ENCODE measurements at regions not wholly inside any gene's neighbourhood (a gene's known extent, or its start where the extent isn't known, plus 50 kb on each side); places are given as distances from the start of the nearest gene placed in this dataset.

DNA sequence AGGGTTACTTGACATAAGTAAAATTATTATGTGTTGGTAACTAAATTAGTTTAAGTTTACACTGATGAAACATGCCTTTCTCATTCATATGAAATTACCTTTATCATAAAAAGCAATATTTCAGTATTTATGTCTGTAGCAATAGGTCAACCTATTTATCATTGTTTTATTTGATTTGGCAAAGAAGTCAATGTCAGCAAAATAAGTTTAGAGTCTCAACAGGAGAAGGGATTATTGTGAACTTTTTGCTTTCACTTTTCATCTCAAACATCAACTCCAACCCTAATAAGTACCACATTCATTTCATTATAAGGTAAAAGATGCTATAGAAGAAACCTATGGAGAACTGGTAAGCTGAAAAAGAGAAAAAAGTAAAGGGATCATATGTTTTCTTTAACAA, 1015.4 kb upstream of the ADGRL4 start:
- FAIRE-seq (no peak), DNase-seq (ENCODE audit: low read depth in 1 of 2, low spot score in 2 of 2) (no peak)
- H3K79me1 ChIP-seq (ENCODE audit: low read depth, low read length), result no peaks in the 10 kb centered on the region
- H3K4me3 ChIP-seq (ENCODE audit: extremely low read depth in 1 of 4, insufficient read depth in 2 of 4, low read depth in 3 of 4, low read length in 4 of 4), result no peak overlapping the region
- H2BK5ac ChIP-seq (ENCODE audit: low read depth, low read length), result no peak overlapping the region
- no peak overlapping the region for H3K27ac ChIP-seq (ENCODE audit: low read depth, low read length)
- H3K9me3 ChIP-seq (ENCODE audit: insufficient read depth in 2 of 2, low read depth in 1 of 2, low read length in 1 of 2), result no peaks in the 10 kb centered on the region
- H4K91ac ChIP-seq (replicated peaks; ENCODE audit: insufficient read length, low read length), result no peak overlapping the region
- TF ChIP-seq GABPA (IDR thresholded peaks at IDR 0.05; ENCODE audit: borderline replicate concordance, insufficient read depth, low read length) (no peak), SP1 (IDR thresholded peaks at IDR 0.05; ENCODE audit: low read depth, low read length) (no peak), NANOG (IDR thresholded peaks at IDR 0.05; ENCODE audit: insufficient read depth, low read depth, low read length, poor library complexity, severe bottlenecking) (no peak), ASH2L (IDR thresholded peaks at IDR 0.05; ENCODE audit: low read length) (no peak), EP300 (IDR thresholded peaks at IDR 0.05; ENCODE audit: borderline replicate concordance in 1 of 2, low read depth in 2 of 2, low read length in 2 of 2) (no peak)
- ChIA-PET CTCF (ENCODE audit: partially characterized antibody) (no interaction called here), POLR2A (ENCODE audit: partially characterized antibody) (no interaction called here)
- H3K4ac ChIP-seq (replicated peaks; ENCODE audit: insufficient read length, low read depth, low read length), result no peak overlapping the region
- H4K20me1 ChIP-seq (replicated peaks in 1 of 2; ENCODE audit: control insufficient read depth in 1 of 2, insufficient read depth in 2 of 2, low read length in 2 of 2), result no peaks in the 10 kb centered on the region
- H3K23ac ChIP-seq (ENCODE audit: insufficient read length), result no peak overlapping the region
- H3K14ac ChIP-seq (ENCODE audit: insufficient read length), result no peak overlapping the region
- H3K4me1 ChIP-seq (replicated peaks in 1 of 4; ENCODE audit: control insufficient read depth in 3 of 4, insufficient read depth in 4 of 4, low read length in 3 of 4), result no peaks in the 10 kb centered on the region
- no peak overlapping the region for H2BK15ac ChIP-seq (ENCODE audit: low read length)
- no peak overlapping the region for H2AFZ ChIP-seq (ENCODE audit: low read length)
- H2AK5ac ChIP-seq (ENCODE audit: low read depth, low read length), result no peak overlapping the region
- no peak overlapping the region for H3K56ac ChIP-seq (replicated peaks; ENCODE audit: insufficient read length, low read depth, low read length)
- no peak overlapping the region for H3K18ac ChIP-seq (ENCODE audit: extremely low read depth, low read length)
- H3K79me2 ChIP-seq (ENCODE audit: control insufficient read depth in 1 of 2, insufficient read depth in 2 of 2, low read length in 2 of 2), result no peaks in the 10 kb centered on the region
- no peak overlapping the region for H4K8ac ChIP-seq (ENCODE audit: extremely low read depth, insufficient read depth, low read length)
- no peak overlapping the region for H3K9ac ChIP-seq (replicated peaks in 1 of 4; ENCODE audit: extremely low read depth in 1 of 4, low read depth in 3 of 4, low read length in 3 of 4)
- H2BK120ac ChIP-seq (replicated peaks; ENCODE audit: low read depth, low read length), result no peak overlapping the region
- no peaks in the 10 kb centered on the region for H3K23me2 ChIP-seq (ENCODE audit: low read depth, low read length)
- no peak overlapping the region for H2BK12ac ChIP-seq (ENCODE audit: low read depth, low read length)
- no peak overlapping the region for H4K5ac ChIP-seq (ENCODE audit: insufficient read length, low read depth, low read length)
- H2BK20ac ChIP-seq (ENCODE audit: low read length), result no peak overlapping the region
- H3K4me2 ChIP-seq (ENCODE audit: insufficient read depth in 1 of 2, low read depth in 2 of 2, low read length in 2 of 2), result no peak overlapping the region
- H3K36me3 ChIP-seq (ENCODE audit: control insufficient read depth in 2 of 4, insufficient read depth in 4 of 4, low read length in 3 of 4), result no peaks in the 10 kb centered on the region
- H3K27me3 ChIP-seq (replicated peaks in 1 of 4; ENCODE audit: control insufficient read depth in 3 of 4, extremely low read depth in 1 of 4, insufficient read depth in 3 of 4, low read length in 3 of 4), result no peaks in the 10 kb centered on the region

Measured in H1 (cell line).